ENCODE measurements at regions not wholly inside any gene's neighbourhood (a gene's known extent, or its start where the extent isn't known, plus 50 kb on each side); places are given as distances from the start of the nearest gene placed in this dataset.

DNA sequence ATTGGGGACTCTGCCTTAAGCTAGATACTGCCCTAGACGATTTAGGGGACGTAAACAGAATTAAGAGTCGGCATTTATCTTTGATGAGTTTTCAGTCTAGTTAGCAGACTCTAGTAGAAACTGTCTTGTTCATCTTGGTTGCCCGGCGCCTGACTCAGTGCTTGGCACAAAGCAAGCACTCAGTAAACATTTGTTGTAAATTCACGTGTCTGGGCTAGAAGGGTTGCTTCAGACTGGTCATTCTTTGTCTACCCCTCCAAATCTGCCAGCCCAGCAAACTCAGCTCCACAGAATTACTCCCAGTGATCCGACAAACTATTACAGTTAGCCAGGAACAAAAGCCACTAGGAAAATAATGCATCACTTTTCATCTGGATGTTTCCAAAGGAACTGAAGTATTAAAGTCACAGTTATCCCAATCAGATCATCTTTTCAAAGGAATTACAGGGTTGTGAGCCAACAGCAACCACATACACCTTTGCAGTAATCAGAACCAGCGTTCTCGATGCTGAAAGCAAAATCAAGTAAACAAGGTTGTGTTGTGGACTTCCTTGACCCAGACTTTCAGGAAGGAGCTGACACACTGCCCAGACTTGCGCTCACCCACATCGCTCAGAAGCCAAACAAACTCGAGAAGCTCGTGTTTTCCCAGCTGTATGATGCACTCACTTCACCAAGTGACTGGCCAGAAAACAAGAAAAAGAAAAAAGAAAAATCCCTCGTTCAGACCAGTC, 66.5 kb upstream of the GADD45A start:
- TF ChIP-seq, protein P1, sequence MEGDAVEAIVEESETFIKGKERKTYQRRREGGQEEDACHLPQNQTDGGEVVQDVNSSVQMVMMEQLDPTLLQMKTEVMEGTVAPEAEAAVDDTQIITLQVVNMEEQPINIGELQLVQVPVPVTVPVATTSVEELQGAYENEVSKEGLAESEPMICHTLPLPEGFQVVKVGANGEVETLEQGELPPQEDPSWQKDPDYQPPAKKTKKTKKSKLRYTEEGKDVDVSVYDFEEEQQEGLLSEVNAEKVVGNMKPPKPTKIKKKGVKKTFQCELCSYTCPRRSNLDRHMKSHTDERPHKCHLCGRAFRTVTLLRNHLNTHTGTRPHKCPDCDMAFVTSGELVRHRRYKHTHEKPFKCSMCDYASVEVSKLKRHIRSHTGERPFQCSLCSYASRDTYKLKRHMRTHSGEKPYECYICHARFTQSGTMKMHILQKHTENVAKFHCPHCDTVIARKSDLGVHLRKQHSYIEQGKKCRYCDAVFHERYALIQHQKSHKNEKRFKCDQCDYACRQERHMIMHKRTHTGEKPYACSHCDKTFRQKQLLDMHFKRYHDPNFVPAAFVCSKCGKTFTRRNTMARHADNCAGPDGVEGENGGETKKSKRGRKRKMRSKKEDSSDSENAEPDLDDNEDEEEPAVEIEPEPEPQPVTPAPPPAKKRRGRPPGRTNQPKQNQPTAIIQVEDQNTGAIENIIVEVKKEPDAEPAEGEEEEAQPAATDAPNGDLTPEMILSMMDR (IDR thresholded peaks at IDR 0.05; ENCODE audit: low read length): no peak
- no peak for TF ChIP-seq EZH2 (optimal IDR thresholded peaks at IDR 0.05; ENCODE audit: low read depth, low read length)
- no peak for TF ChIP-seq EZH2phosphoT487 (IDR thresholded peaks at IDR 0.05; ENCODE audit: low read length)

Data from MM.1S (cell line).